Spinal cord (tissue), 9 donors: ENCODE measurements at regions not wholly inside any gene's neighbourhood (a gene's known extent, or its start where the extent isn't known, plus 50 kb on each side); places are given as distances from the start of the nearest gene placed in this dataset.
A peak's percentile ranks its signal among the peaks of the same experiment; 100 is the strongest.
"Not testable (repeated sequence)": the region's sequence is repeated elsewhere in the genome, so short reads cannot be mapped to it uniquely, and the experiment has no call there.

ENCODE experiments used
- DNase-seq, 6 donors: peaks; one replicate each; pipeline versions ENCODE4 v3.0.0 to v3.0.0-alpha.2; 2013 to 2015; ENCODE audit warnings: low spot score in 6 of 6, low read depth in 4 of 6
- H3K27ac ChIP-seq: one replicate; pipeline ENCODE4 v1.5.1; 2013; ENCODE audit warnings: low read depth, low read length, control low read depth
- H3K27me3 ChIP-seq: one replicate; pipeline ENCODE4 v1.6.1; 2013; ENCODE audit warnings: low read length; ENCODE audit not compliant: control insufficient read depth, insufficient read depth
- H3K36me3 ChIP-seq: one replicate; pipeline ENCODE4 v1.6.1; 2013; ENCODE audit warnings: low read length; ENCODE audit not compliant: control insufficient read depth, insufficient read depth
- H3K4me1 ChIP-seq: one replicate; pipeline ENCODE4 v1.6.1; 2013; ENCODE audit warnings: low read length; ENCODE audit not compliant: control insufficient read depth, insufficient read depth
- H3K4me3 ChIP-seq: one replicate; pipeline ENCODE4 v1.5.1; 2013; ENCODE audit warnings: low read depth, low read length, control low read depth
- H3K9me3 ChIP-seq: one replicate; pipeline ENCODE4 v1.6.1; 2013; ENCODE audit warnings: low read length; ENCODE audit not compliant: control insufficient read depth, insufficient read depth
- WGBS: methylation state at CpG from one replicate; pipeline ENCODE4 v1.1.5; 2013; ENCODE audit warnings: missing lambda C conversion rate; ENCODE audit not compliant: insufficient coverage; 5-methylcytosine and 5-hydroxymethylcytosine counted together
- donor health status: healthy.

- 100% methylated on average over 1 of the region's 3 CpGs for WGBS
- DNase-seq: no peak
- Histone ChIP-seq H3K4me1 (no peaks in the 10 kb centered on the region), H3K27ac (no peak overlapping the region), H3K36me3 (no peaks in the 10 kb centered on the region), H3K9me3 (no peaks in the 10 kb centered on the region), H3K27me3 (no peaks in the 10 kb centered on the region), H3K4me3 (no peak overlapping the region)
These were observed 151.4 kb upstream of the RGS6 start for GRCh38 chr14:71780822-71781221.

GRCh38 chr14:71783088-71783487 lies 149.1 kb upstream of the RGS6 start:
- DNase-seq: no peak
- H3K36me3 ChIP-seq: no peaks in the 10 kb centered on the region
- no peaks in the 10 kb centered on the region for H3K27me3 ChIP-seq
- H3K4me1 ChIP-seq: no peaks in the 10 kb centered on the region
- H3K4me3 ChIP-seq: no peak overlapping the region
- H3K9me3 ChIP-seq: no peaks in the 10 kb centered on the region
- 72% methylated on average over 2 of the region's 4 CpGs for whole genome bisulfite sequencing
- H3K27ac ChIP-seq: no peak overlapping the region

GRCh38 chr14:71783786-71784185 lies 148.4 kb upstream of the RGS6 start:
- WGBS: 78% methylated on average over 4 of the region's 4 CpGs
- DNase-seq: no peak
- Histone ChIP-seq H3K4me3 (no peak overlapping the region), H3K36me3 (no peaks in the 10 kb centered on the region), H3K4me1 (no peaks in the 10 kb centered on the region), H3K27ac (no peak overlapping the region), H3K9me3 (no peaks in the 10 kb centered on the region), H3K27me3 (no peaks in the 10 kb centered on the region)

GRCh38 chr14:71789005-71789404 lies 143.2 kb upstream of the RGS6 start:
- no peak for DNase-seq
- Histone ChIP-seq H3K27me3 (no peaks in the 10 kb centered on the region), H3K36me3 (no peaks in the 10 kb centered on the region), H3K27ac (no peak overlapping the region), H3K9me3 (peaks cover 3% of the 10 kb centered on the region), H3K4me1 (no peaks in the 10 kb centered on the region), H3K4me3 (no peak overlapping the region)
- no CpG with 5 or more reads among the region's 1 CpG for WGBS

GRCh38 chr14:71799841-71800240 lies 132.4 kb upstream of the RGS6 start:
- no peak overlapping the region for H3K4me3 ChIP-seq
- no peaks in the 10 kb centered on the region for H3K36me3 ChIP-seq
- H3K9me3 ChIP-seq: no peaks in the 10 kb centered on the region
- H3K4me1 ChIP-seq: peaks cover 4% of the 10 kb centered on the region
- no peak overlapping the region for H3K27ac ChIP-seq
- no CpG with 5 or more reads among the region's 1 CpG for WGBS
- peak in 2 of 6 donors; percentile 10 to 13 for DNase-seq
- H3K27me3 ChIP-seq: no peaks in the 10 kb centered on the region

GRCh38 chr14:71800878-71801277 lies 131.4 kb upstream of the RGS6 start:
- H3K36me3 ChIP-seq: no peaks in the 10 kb centered on the region
- H3K27me3 ChIP-seq: no peaks in the 10 kb centered on the region
- no peaks in the 10 kb centered on the region for H3K9me3 ChIP-seq
- DNase-seq: no peak
- WGBS: 100% methylated on average over 3 of the region's 4 CpGs
- H3K27ac ChIP-seq: no peak overlapping the region
- H3K4me3 ChIP-seq: no peak overlapping the region
- peaks cover 4% of the 10 kb centered on the region for H3K4me1 ChIP-seq

- Histone ChIP-seq H3K9me3 (no peaks in the 10 kb centered on the region), H3K27me3 (no peaks in the 10 kb centered on the region), H3K27ac (no peak overlapping the region), H3K36me3 (no peaks in the 10 kb centered on the region), H3K4me1 (peaks cover 4% of the 10 kb centered on the region), H3K4me3 (no peak overlapping the region)
- 94% methylated on average over 2 of the region's 3 CpGs for WGBS
- DNase-seq: no peak
These were observed 128.5 kb upstream of the RGS6 start for GRCh38 chr14:71803539-71804260.

- DNase-seq: no peak
- H3K27ac ChIP-seq: no peak overlapping the region
- no peaks in the 10 kb centered on the region for H3K9me3 ChIP-seq
- WGBS: 60% methylated on average over 2 of the region's 2 CpGs
- H3K36me3 ChIP-seq: no peaks in the 10 kb centered on the region
- no peaks in the 10 kb centered on the region for H3K27me3 ChIP-seq
- H3K4me1 ChIP-seq: no peaks in the 10 kb centered on the region
- H3K4me3 ChIP-seq: no peak overlapping the region
These were observed 127.2 kb upstream of the RGS6 start for GRCh38 chr14:71804992-71805391.

- not testable (repeated sequence) for H3K27ac ChIP-seq, H3K4me1 ChIP-seq
These were observed 125.2 kb upstream of the RGS6 start for GRCh38 chr14:71807049-71807448.

GRCh38 chr14:71810800-71811199 lies 121.4 kb upstream of the RGS6 start:
- not testable (repeated sequence) for H3K27ac ChIP-seq, H3K4me3 ChIP-seq, DNase-seq, H3K4me1 ChIP-seq, H3K9me3 ChIP-seq, H3K27me3 ChIP-seq, H3K36me3 ChIP-seq
- WGBS: no CpG with 5 or more reads among the region's 4 CpGs

More at GRCh38 chr14:71807049-71807448, 125.2 kb upstream of the RGS6 start:
- H3K9me3 ChIP-seq, DNase-seq, H3K27me3 ChIP-seq, H3K4me3 ChIP-seq, H3K36me3 ChIP-seq: not testable (repeated sequence)
- WGBS: 92% methylated on average over 3 of the region's 4 CpGs
